Tibial artery (tissue), 4 donors: ENCODE measurements at regions not wholly inside any gene's neighbourhood (a gene's known extent, or its start where the extent isn't known, plus 50 kb on each side); places are given as distances from the start of the nearest gene placed in this dataset.

Experiments
- DNase-seq, 2 donors: peaks; one replicate each; pipeline ENCODE4 v3.0.0-alpha.2; 2019
- H3K27ac ChIP-seq, 2 donors: fragments of 200-600 bp; sonication (generic) in 1 of 2; 1 replicate in 1 of 2; 2 replicates in 1 of 2; pipeline ENCODE4 v1.5.1; 2018 to 2019; ENCODE audit warnings: mild to moderate bottlenecking in 1 of 2
- H3K27me3 ChIP-seq, 2 donors: fragments of 200-600 bp; sonication (generic) in 1 of 2; one replicate each; pipeline versions ENCODE4 v1.5.1 to v1.6.0; 2016 to 2019
- H3K36me3 ChIP-seq, 3 donors: fragments of 200-600 bp; sonication (generic) in 2 of 3; one replicate each; pipeline ENCODE4 v1.5.1; 2016 to 2019; ENCODE audit warnings: mild to moderate bottlenecking in 2 of 3
- H3K4me1 ChIP-seq, 4 donors: fragments of 200-600 bp; sonication (generic) in 2 of 4; 1 replicate in 3 of 4; 2 replicates in 1 of 4; pipeline ENCODE4 v1.5.1; 2016 to 2019
- H3K4me3 ChIP-seq, 2 donors: fragments of 200-600 bp; sonication (generic) in 1 of 2; 1 replicate in 1 of 2; 2 replicates in 1 of 2; pipeline ENCODE4 v1.5.1; 2018 to 2019; ENCODE audit warnings: mild to moderate bottlenecking in 2 of 2
- H3K9me3 ChIP-seq, 3 donors: fragments of 200-600 bp; sonication (generic) in 1 of 3; one replicate each; pipeline ENCODE4 v1.5.1; 2016 to 2019
- intact Hi-C: fragments of 100-400 bp; cut with DNase I; formaldehyde crosslinking; loops from one replicate; pipeline ENCODE4 v1.15.0; 2023; ENCODE audit warnings: low total_unique reads
- TF ChIP-seq, protein P1 (sequence below), 2 experiments: fragments of 200-600 bp in 1 of 2; fragments of 450-650 bp in 1 of 2; IDR thresholded peaks; one replicate each; pipeline ENCODE4 v1.5.1; 2017 to 2019; ENCODE audit warnings: antibody characterized with exemption in 2 of 2, mild to moderate bottlenecking in 1 of 2, moderate library complexity in 1 of 2

DNA sequence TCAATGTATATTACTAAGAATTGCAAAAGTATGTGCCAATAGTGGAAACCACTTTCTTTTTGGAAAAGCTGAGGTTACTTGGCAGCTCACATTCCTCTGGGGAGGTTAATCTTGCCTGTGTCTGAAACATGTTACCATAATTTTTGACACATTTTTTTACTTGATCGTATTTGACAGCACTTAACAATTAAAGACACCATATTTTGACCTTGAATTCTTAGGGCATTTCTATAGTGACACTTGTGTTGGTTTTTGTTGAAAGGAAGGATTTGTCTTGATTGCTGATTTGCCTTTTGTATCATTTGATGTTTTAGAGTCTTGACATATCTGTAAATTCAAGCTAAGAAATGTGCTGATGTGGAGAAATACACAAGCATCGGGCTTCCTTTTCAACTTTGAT is 2135.5 kb downstream of the PCDH7 start:
- Histone ChIP-seq H3K27ac (no peak overlapping the region), H3K4me3 (no peak overlapping the region), H3K4me1 (no peaks in the 10 kb centered on the region), H3K9me3 (no peaks in the 10 kb centered on the region), H3K27me3 (no peaks in the 10 kb centered on the region), H3K36me3 (no peaks in the 10 kb centered on the region)
- TF ChIP-seq, protein P1, sequence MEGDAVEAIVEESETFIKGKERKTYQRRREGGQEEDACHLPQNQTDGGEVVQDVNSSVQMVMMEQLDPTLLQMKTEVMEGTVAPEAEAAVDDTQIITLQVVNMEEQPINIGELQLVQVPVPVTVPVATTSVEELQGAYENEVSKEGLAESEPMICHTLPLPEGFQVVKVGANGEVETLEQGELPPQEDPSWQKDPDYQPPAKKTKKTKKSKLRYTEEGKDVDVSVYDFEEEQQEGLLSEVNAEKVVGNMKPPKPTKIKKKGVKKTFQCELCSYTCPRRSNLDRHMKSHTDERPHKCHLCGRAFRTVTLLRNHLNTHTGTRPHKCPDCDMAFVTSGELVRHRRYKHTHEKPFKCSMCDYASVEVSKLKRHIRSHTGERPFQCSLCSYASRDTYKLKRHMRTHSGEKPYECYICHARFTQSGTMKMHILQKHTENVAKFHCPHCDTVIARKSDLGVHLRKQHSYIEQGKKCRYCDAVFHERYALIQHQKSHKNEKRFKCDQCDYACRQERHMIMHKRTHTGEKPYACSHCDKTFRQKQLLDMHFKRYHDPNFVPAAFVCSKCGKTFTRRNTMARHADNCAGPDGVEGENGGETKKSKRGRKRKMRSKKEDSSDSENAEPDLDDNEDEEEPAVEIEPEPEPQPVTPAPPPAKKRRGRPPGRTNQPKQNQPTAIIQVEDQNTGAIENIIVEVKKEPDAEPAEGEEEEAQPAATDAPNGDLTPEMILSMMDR (IDR thresholded peaks at IDR 0.05), result no peak
- no peak for DNase-seq
- intact Hi-C loops, result no loop called here

DNA sequence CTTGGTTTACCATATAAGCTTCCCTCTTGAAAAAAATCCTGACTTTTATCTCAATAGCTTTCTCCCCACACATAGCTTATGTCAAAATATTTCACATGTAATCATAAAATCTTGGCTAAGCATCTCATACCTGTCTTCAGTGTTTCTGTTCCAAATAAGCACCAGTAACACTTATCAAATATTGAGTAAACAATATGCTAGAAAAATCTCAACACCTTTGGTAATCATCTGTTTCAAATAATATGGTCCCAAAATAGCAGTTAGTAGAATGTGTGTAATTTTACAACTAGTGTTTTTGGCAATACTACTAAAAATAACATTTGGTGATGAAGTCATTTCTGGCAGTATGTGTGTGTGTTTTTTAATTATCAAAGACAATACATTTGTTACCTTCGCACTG is 2138.2 kb downstream of the PCDH7 start:
- no peaks in the 10 kb centered on the region for H3K9me3 ChIP-seq
- no peak overlapping the region for H3K4me3 ChIP-seq
- TF ChIP-seq, protein P1 (IDR thresholded peaks at IDR 0.05), result no peak
- intact Hi-C loops, result no loop called here
- no peak for DNase-seq
- no peaks in the 10 kb centered on the region for H3K27me3 ChIP-seq
- no peaks in the 10 kb centered on the region for H3K36me3 ChIP-seq
- no peaks in the 10 kb centered on the region for H3K4me1 ChIP-seq
- no peak overlapping the region for H3K27ac ChIP-seq

DNA sequence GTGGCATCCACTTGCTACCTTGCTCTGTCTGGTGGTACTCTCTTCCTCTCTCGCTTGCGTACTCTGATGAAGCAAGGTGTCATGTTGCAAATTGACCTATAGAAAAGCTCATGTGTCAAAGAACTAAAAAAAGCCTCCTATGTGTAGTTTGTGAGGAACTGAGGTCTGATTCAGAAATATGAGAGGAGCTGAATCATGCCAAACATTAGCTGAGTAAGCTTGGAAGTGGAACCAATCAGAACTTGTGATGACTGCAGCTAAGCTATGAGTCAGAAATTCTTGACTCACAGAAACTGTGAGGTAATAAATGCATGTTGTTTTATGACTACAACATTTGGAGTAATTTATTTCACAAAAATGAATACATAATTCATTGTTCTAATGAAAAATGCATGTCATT is 2138.8 kb downstream of the PCDH7 start:
- no peak for DNase-seq
- no peaks in the 10 kb centered on the region for H3K27me3 ChIP-seq
- no peaks in the 10 kb centered on the region for H3K4me1 ChIP-seq
- H3K4me3 ChIP-seq, result no peak overlapping the region
- no peak overlapping the region for H3K27ac ChIP-seq
- intact Hi-C loops, result no loop called here
- TF ChIP-seq, protein P1 (IDR thresholded peaks at IDR 0.05), result no peak
- no peaks in the 10 kb centered on the region for H3K9me3 ChIP-seq
- H3K36me3 ChIP-seq, result no peaks in the 10 kb centered on the region

DNA sequence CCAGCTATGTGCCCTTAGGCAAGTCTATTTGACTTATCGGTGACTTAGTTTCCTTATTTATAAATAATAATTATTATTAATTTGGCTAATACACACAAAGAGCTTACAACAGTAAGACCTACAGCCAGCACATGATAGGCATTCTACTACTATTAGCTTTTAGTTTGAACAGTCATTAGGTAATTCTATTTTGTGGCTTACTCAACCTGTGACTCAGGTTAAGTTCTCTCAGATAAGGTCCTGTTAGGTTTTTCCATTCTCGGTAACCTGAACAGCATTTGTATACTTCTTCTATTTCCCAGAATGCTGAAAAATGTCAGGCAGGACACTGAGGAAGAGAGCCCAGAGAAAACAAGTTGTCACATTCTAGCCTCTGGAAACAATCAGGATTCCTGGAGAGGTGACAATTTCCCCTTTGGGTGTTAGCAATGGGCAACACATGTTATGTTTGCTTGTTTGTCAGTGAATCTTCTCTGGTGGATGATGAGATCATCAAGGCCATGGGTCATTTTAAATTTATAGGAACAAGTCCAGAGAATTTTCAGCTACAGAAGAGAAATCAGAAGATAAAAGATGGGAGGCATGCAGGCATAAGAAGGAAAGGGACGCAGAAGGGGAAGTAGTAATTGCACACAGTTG is 2144.7 kb downstream of the PCDH7 start:
- Histone ChIP-seq H3K36me3 (no peaks in the 10 kb centered on the region), H3K27ac (no peak overlapping the region), H3K4me3 (no peak overlapping the region), H3K27me3 (no peaks in the 10 kb centered on the region), H3K9me3 (no peaks in the 10 kb centered on the region), H3K4me1 (no peaks in the 10 kb centered on the region)
- DNase-seq, result no peak
- intact Hi-C loops, result no loop called here
- TF ChIP-seq, protein P1 (IDR thresholded peaks at IDR 0.05), result no peak

DNA sequence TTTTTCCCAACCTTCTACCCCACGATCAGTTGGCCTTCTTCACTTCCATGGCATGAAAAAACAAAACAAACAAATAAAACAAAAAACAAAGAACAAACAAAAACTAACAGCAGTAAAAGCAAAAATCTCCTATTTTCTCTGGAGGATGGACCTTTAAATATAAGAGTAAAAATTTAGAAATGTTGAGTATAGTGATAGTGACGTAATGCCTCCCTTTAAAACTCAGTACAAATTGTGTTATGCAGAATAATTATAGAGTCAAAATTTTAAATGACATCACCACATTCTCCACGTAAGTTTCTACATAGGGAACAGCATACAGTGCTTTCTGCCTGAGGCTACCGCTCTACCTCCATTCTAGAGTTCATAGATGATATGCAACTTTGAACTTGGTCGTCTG is 2156.4 kb downstream of the PCDH7 start:
- Histone ChIP-seq H3K27ac (no peak overlapping the region), H3K4me1 (no peaks in the 10 kb centered on the region), H3K27me3 (no peaks in the 10 kb centered on the region), H3K36me3 (no peaks in the 10 kb centered on the region), H3K9me3 (no peaks in the 10 kb centered on the region), H3K4me3 (no peak overlapping the region)
- TF ChIP-seq, protein P1 (IDR thresholded peaks at IDR 0.05), result no peak
- intact Hi-C loops, result no loop called here
- no peak for DNase-seq

GRCh38 chr4:32879913-32880312 is 2159.7 kb downstream of the PCDH7 start:
- H3K9me3 ChIP-seq, result no peaks in the 10 kb centered on the region
- H3K4me3 ChIP-seq, result no peak overlapping the region
- H3K27me3 ChIP-seq, result no peaks in the 10 kb centered on the region
- no peak overlapping the region for H3K27ac ChIP-seq
- no peaks in the 10 kb centered on the region for H3K4me1 ChIP-seq
- TF ChIP-seq, protein P1 (IDR thresholded peaks at IDR 0.05), result no peak
- intact Hi-C loops, result no loop called here
- no peak for DNase-seq
- H3K36me3 ChIP-seq, result no peaks in the 10 kb centered on the region
